ENCODE measurements at regions not wholly inside any gene's neighbourhood (a gene's known extent, or its start where the extent isn't known, plus 50 kb on each side); places are given as distances from the start of the nearest gene placed in this dataset.
"Not testable (repeated sequence)": the region's sequence is repeated elsewhere in the genome, so short reads cannot be mapped to it uniquely, and the experiment has no call there.

GRCh38 chr3:125914608-125915436 is 54.2 kb upstream of the ROPN1B start:
- H3K36me3 ChIP-seq (ENCODE audit: low read depth, low read length); H3K9me3 ChIP-seq (ENCODE audit: low read length); H3F3A ChIP-seq (ENCODE audit: low read length, unreplicated experiment); H3K79me2 ChIP-seq (ENCODE audit: low read length); CTCF ChIA-PET; H3K27ac ChIP-seq (ENCODE audit: low read length); ATAC-seq; H3K27me3 ChIP-seq (ENCODE audit: low read length); H3K4me1 ChIP-seq (ENCODE audit: insufficient read depth, low read length); H3K9me2 ChIP-seq (replicated peaks; ENCODE audit: low read length); BruUV-seq (replicated peaks); H4K20me1 ChIP-seq (ENCODE audit: low read length); POLR2A ChIA-PET (ENCODE audit: unreplicated experiment): not testable (repeated sequence)
- intact Hi-C loops (cut with micrococcal nuclease), result loop anchor here (5.0 kb wide), 1 partner anchor 562 kb away; the partner anchor contains the start of gene ZXDC
- Histone ChIP-seq H3K9ac (ENCODE audit: low read length) (peak overlapping the region; percentile 43), H2AFZ (ENCODE audit: low read length) (peak overlapping the region; percentile 68), H3K4me2 (ENCODE audit: low read length) (peak overlapping the region; percentile 80), H3K4me3 (ENCODE audit: low read length) (peak overlapping the region; percentile 64)
- peak; percentile 12 for DNase-seq

GRCh38 chr3:125915437-125915787 is 53.6 kb upstream of the ROPN1B start:
- H3K9me2 ChIP-seq (replicated peaks; ENCODE audit: low read length); H3F3A ChIP-seq (ENCODE audit: low read length, unreplicated experiment); ATAC-seq; H3K9me3 ChIP-seq (ENCODE audit: low read length); H3K36me3 ChIP-seq (ENCODE audit: low read depth, low read length); CTCF ChIA-PET; H3K27ac ChIP-seq (ENCODE audit: low read length); H3K4me1 ChIP-seq (ENCODE audit: insufficient read depth, low read length); H3K27me3 ChIP-seq (ENCODE audit: low read length); H3K79me2 ChIP-seq (ENCODE audit: low read length); H4K20me1 ChIP-seq (ENCODE audit: low read length): not testable (repeated sequence)
- H3K4me3 ChIP-seq (ENCODE audit: low read length), result peak overlapping the region; percentile 64
- H3K4me2 ChIP-seq (ENCODE audit: low read length), result peak overlapping the region; percentile 80
- TSS peak; percentile 54 for BruUV-seq (replicated peaks)
- H3K9ac ChIP-seq (ENCODE audit: low read length), result peak overlapping the region; percentile 43
- DNase-seq, result peak; percentile 2
- POLR2A ChIA-PET (ENCODE audit: unreplicated experiment), result interaction anchor here (0.7 kb wide), 1 partner anchor 291 kb away, joined by 5 read pairs; no protein-coding TSS in a partner anchor
- peak overlapping the region; percentile 68 for H2AFZ ChIP-seq (ENCODE audit: low read length)
- intact Hi-C loops (cut with micrococcal nuclease), result loop anchor here (5.0 kb wide), 1 partner anchor 562 kb away; the partner anchor contains the start of gene ZXDC

- Histone ChIP-seq H3K4me3 (ENCODE audit: low read length) (peak overlapping the region; percentile 64), H3K4me2 (ENCODE audit: low read length) (peak overlapping the region; percentile 80; the same call in 1 of the 2 replicates), H3K9ac (ENCODE audit: low read length) (peak overlapping the region; percentile 43; the same call in 1 of the 2 replicates), H2AFZ (ENCODE audit: low read length) (peak overlapping the region; percentile 68; the same call in 1 of the 2 replicates)
- CTCF ChIA-PET; H3K36me3 ChIP-seq (ENCODE audit: low read depth, low read length); BruUV-seq (replicated peaks); H3K9me2 ChIP-seq (replicated peaks; ENCODE audit: low read length); H3K27ac ChIP-seq (ENCODE audit: low read length); H3K9me3 ChIP-seq (ENCODE audit: low read length); H3K4me1 ChIP-seq (ENCODE audit: insufficient read depth, low read length); H4K20me1 ChIP-seq (ENCODE audit: low read length); H3K79me2 ChIP-seq (ENCODE audit: low read length); H3K27me3 ChIP-seq (ENCODE audit: low read length); H3F3A ChIP-seq (ENCODE audit: low read length, unreplicated experiment): not testable (repeated sequence)
- POLR2A ChIA-PET (ENCODE audit: unreplicated experiment), result interaction anchor here (0.7 kb wide), 1 partner anchor 290 kb away, joined by 5 read pairs; no protein-coding TSS in a partner anchor
- peak; percentile 75 for ATAC-seq
- intact Hi-C loops (cut with micrococcal nuclease), result loop anchor here (5.0 kb wide), 1 partner anchor 561 kb away; the partner anchor contains the start of gene ZXDC
- DNase-seq, result peak; percentile 91
Observed at GRCh38 chr3:125915792-125916375, 53.1 kb upstream of the ROPN1B start.

GRCh38 chr3:125916376-125916978 is 52.5 kb upstream of the ROPN1B start:
- Histone ChIP-seq H3K9me2 (replicated peaks; ENCODE audit: low read length) (no peaks in the 10 kb centered on the region), H3K27me3 (ENCODE audit: low read length) (no peaks in the 10 kb centered on the region), H3K27ac (ENCODE audit: low read length) (peak overlapping the region; percentile 86), H3K4me1 (ENCODE audit: insufficient read depth, low read length) (no peaks in the 10 kb centered on the region; the same call in 1 of the 2 replicates), H3K9ac (ENCODE audit: low read length) (peak overlapping the region; percentile 89), H2AFZ (ENCODE audit: low read length) (0 out of 2 replicates have a peak overlapping the region, but pooled peaks have one; percentile 48), H3K9me3 (ENCODE audit: low read length) (no peaks in the 10 kb centered on the region), H3K79me2 (ENCODE audit: low read length) (no peaks in the 10 kb centered on the region), H3K4me2 (ENCODE audit: low read length) (peak overlapping the region; percentile 89), H3F3A (ENCODE audit: low read length, unreplicated experiment) (no peaks in the 10 kb centered on the region), H3K36me3 (ENCODE audit: low read depth, low read length) (no peaks in the 10 kb centered on the region), H3K4me3 (ENCODE audit: low read length) (peak overlapping the region; percentile 70), H4K20me1 (ENCODE audit: low read length) (no peaks in the 10 kb centered on the region)
- POLR2A ChIA-PET (ENCODE audit: unreplicated experiment), result no interaction called here
- TF ChIP-seq EZH2phosphoT487 (IDR thresholded peaks at IDR 0.05; ENCODE audit: borderline replicate concordance, low read length), result no peak
- CTCF ChIA-PET, result no interaction called here
- intact Hi-C loops (cut with micrococcal nuclease), result loop anchor here (5.0 kb wide), 1 partner anchor 561 kb away; the partner anchor contains the start of gene ZXDC
- peak; percentile 82 for ATAC-seq
- no TSS peak for BruUV-seq (replicated peaks)
- DNase-seq, result peak; percentile 74

GRCh38 chr3:125917020-125917549 is 51.9 kb upstream of the ROPN1B start:
- H3K9me2 ChIP-seq (replicated peaks; ENCODE audit: low read length); H3K4me1 ChIP-seq (ENCODE audit: insufficient read depth, low read length); H3K9me3 ChIP-seq (ENCODE audit: low read length); H3K27me3 ChIP-seq (ENCODE audit: low read length); H4K20me1 ChIP-seq (ENCODE audit: low read length); CTCF ChIA-PET; H3F3A ChIP-seq (ENCODE audit: low read length, unreplicated experiment); H3K36me3 ChIP-seq (ENCODE audit: low read depth, low read length); H3K79me2 ChIP-seq (ENCODE audit: low read length); POLR2A ChIA-PET (ENCODE audit: unreplicated experiment); ATAC-seq: not testable (repeated sequence)
- TSS peak; percentile 60 for BruUV-seq (replicated peaks)
- Histone ChIP-seq H3K9ac (ENCODE audit: low read length) (peak overlapping the region; percentile 89), H3K4me3 (ENCODE audit: low read length) (peak overlapping the region; percentile 70), H2AFZ (ENCODE audit: low read length) (0 out of 2 replicates have a peak overlapping the region, but pooled peaks have one; percentile 48), H3K27ac (ENCODE audit: low read length) (peak overlapping the region; percentile 86), H3K4me2 (ENCODE audit: low read length) (peak overlapping the region; percentile 89)
- intact Hi-C loops (cut with micrococcal nuclease), result loop anchor here (5.0 kb wide), 1 partner anchor 560 kb away; the partner anchor contains the start of gene ZXDC
- DNase-seq, result peak; percentile 56

GRCh38 chr3:125918024-125918423 is 51.0 kb upstream of the ROPN1B start:
- ATAC-seq; H3K4me3 ChIP-seq (ENCODE audit: low read length); H3F3A ChIP-seq (ENCODE audit: low read length, unreplicated experiment); H3K9me3 ChIP-seq (ENCODE audit: low read length); CTCF ChIA-PET; BruUV-seq (replicated peaks); H3K27ac ChIP-seq (ENCODE audit: low read length); H2AFZ ChIP-seq (ENCODE audit: low read length); DNase-seq; H3K9ac ChIP-seq (ENCODE audit: low read length); POLR2A ChIA-PET (ENCODE audit: unreplicated experiment); H3K27me3 ChIP-seq (ENCODE audit: low read length); H3K36me3 ChIP-seq (ENCODE audit: low read depth, low read length); H4K20me1 ChIP-seq (ENCODE audit: low read length); H3K9me2 ChIP-seq (replicated peaks; ENCODE audit: low read length); H3K4me2 ChIP-seq (ENCODE audit: low read length); H3K79me2 ChIP-seq (ENCODE audit: low read length); H3K4me1 ChIP-seq (ENCODE audit: insufficient read depth, low read length): not testable (repeated sequence)
- intact Hi-C loops (cut with micrococcal nuclease), result loop anchor here (5.0 kb wide), 1 partner anchor 559 kb away; the partner anchor contains the start of gene ZXDC
